ENCODE measurements at regions not wholly inside any gene's neighbourhood (a gene's known extent, or its start where the extent isn't known, plus 50 kb on each side); places are given as distances from the start of the nearest gene placed in this dataset.

- no peak for TF ChIP-seq ELK1 (IDR thresholded peaks at IDR 0.05; ENCODE audit: borderline replicate concordance, low read depth, low read length)
- no peak for TF ChIP-seq CTCF (conservative IDR thresholded peaks at IDR 0.05; ENCODE audit: low read depth, low read length)
- TF ChIP-seq CHD1 (IDR thresholded peaks at IDR 0.05; ENCODE audit: low read depth, low read length) = no peak
- TF ChIP-seq MXI1 (IDR thresholded peaks at IDR 0.05; ENCODE audit: borderline replicate concordance, low read depth, low read length) = no peak
- TF ChIP-seq POLR2A (IDR thresholded peaks at IDR 0.05; ENCODE audit: low read depth, low read length) = no peak
- no peak for TF ChIP-seq CEBPB (IDR thresholded peaks at IDR 0.05; ENCODE audit: low read depth, low read length)
These were observed 145.4 kb upstream of the C1orf174 start for GRCh38 chr1:4045397-4046010.
